Heart left ventricle (tissue), 13 donors: ENCODE measurements at regions not wholly inside any gene's neighbourhood (a gene's known extent, or its start where the extent isn't known, plus 50 kb on each side); places are given as distances from the start of the nearest gene placed in this dataset.

Experiments
- CTCF ChIP-seq, 12 donors: fragments of 200-600 bp; sonication (generic) in 4 of 12; IDR thresholded peaks; one replicate each; pipeline versions ENCODE4 v1.5.0 to v1.8.0; 2018 to 2022; ENCODE audit warnings: antibody characterized with exemption in 12 of 12, mild to moderate bottlenecking in 5 of 12
- POLR2A ChIP-seq, 2 donors: fragments of 450-650 bp; IDR thresholded peaks; one replicate each; pipeline ENCODE4 v1.6.1; 2017; ENCODE audit warnings: antibody characterized with exemption in 2 of 2, mild to moderate bottlenecking in 2 of 2, moderate library complexity in 2 of 2
- donor health status: ischemic (EF 13 %, LVEDD 7.1; RV severe dilation, severe dysfunction).
- donor health status: DM: no; HTN: yes; CAD: no.
- donor health status: DM: no; HTN: no; CAD: no.
- donor health status: ischemic (EF 25% LVEDD 6.9; RV normal size, moderate dysfunction).
- donor health status: ischemic (EF 25% LVEDD 5.7; RV mildly dilated, moderate dysfunction).
- donor health status: ischemic (EF 35%, LVEDD 5.7; RV mildly dilated, moderate dysfunction).
- donor health status: nonischemic (EF 11% LVEDD 7.7; RV severe dilation, severe dysfunction).
- donor health status: DM: yes; HTN: yes; CAD: no.
- donor health status: PGD.
- donor health status: ischemic (EF 29% LVEDD 5.4; RV normal size, mild dysfunction).
- donor health status: nonischemic (EF 23%, LVEDD 6.1; RV moderate dilation, normal function).

GRCh38 chr11:50187220-50187619, 154.5 kb downstream of the OR4C45 start:
- TF ChIP-seq CTCF (IDR thresholded peaks at IDR 0.05) (no peak), POLR2A (IDR thresholded peaks at IDR 0.05) (no peak)
